HG03439 (cell line): ENCODE measurements at regions not wholly inside any gene's neighbourhood (a gene's known extent, or its start where the extent isn't known, plus 50 kb on each side); places are given as distances from the start of the nearest gene placed in this dataset.
"Not testable (repeated sequence)": the region's sequence is repeated elsewhere in the genome, so short reads cannot be mapped to it uniquely, and the experiment has no call there.

Experiments used
- ATAC-seq: cut with Tn5 transposase; IDR thresholded peaks from one replicate; pipeline ENCODE4 v1.9.1; 2021; ENCODE audit warnings: mild to moderate bottlenecking, moderate library complexity; ENCODE audit not compliant: unreplicated experiment

- ATAC-seq: no peak
Observed at GRCh38 chr18:34280000-34280399, 55.3 kb upstream of the NOL4 start.

- ATAC-seq: no peak
Observed at GRCh38 chr18:34280653-34281052, 55.9 kb upstream of the NOL4 start.

GRCh38 chr18:34281290-34281689 lies 56.6 kb upstream of the NOL4 start:
- no peak for ATAC-seq

- no peak for ATAC-seq
Observed at GRCh38 chr18:34281722-34282121, 57.0 kb upstream of the NOL4 start.

- ATAC-seq: no peak
Observed at GRCh38 chr18:34283506-34283905, 58.8 kb upstream of the NOL4 start.

GRCh38 chr18:34287825-34288224 lies 63.1 kb upstream of the NOL4 start:
- ATAC-seq: no peak

- no peak for ATAC-seq
Observed at GRCh38 chr18:34292594-34292993, 67.9 kb upstream of the NOL4 start.

- no peak for ATAC-seq
Observed at GRCh38 chr18:34297287-34297686, 72.6 kb upstream of the NOL4 start.

- no peak for ATAC-seq
Observed at GRCh38 chr18:34299828-34300227, 75.1 kb upstream of the NOL4 start.

GRCh38 chr18:34311468-34311867 lies 86.8 kb upstream of the NOL4 start:
- no peak for ATAC-seq

GRCh38 chr18:34314847-34315246 lies 90.1 kb upstream of the NOL4 start:
- ATAC-seq: no peak

- ATAC-seq: no peak
Observed at GRCh38 chr18:34315591-34316352, 91.1 kb upstream of the NOL4 start.

- no peak for ATAC-seq
Observed at GRCh38 chr18:34320267-34320666, 95.6 kb upstream of the NOL4 start.

- peak; percentile 77 for ATAC-seq
Observed at GRCh38 chr18:34321066-34321465, 96.4 kb upstream of the NOL4 start.

- ATAC-seq: peak; percentile 73
Observed at GRCh38 chr18:34322365-34323289, 97.9 kb upstream of the NOL4 start.

GRCh38 chr18:34329840-34330239 lies 105.1 kb upstream of the NOL4 start:
- no peak for ATAC-seq

GRCh38 chr18:34330308-34330707 lies 105.6 kb upstream of the NOL4 start:
- no peak for ATAC-seq

- ATAC-seq: not testable (repeated sequence)
Observed at GRCh38 chr18:34330907-34331306, 106.2 kb upstream of the NOL4 start.

- ATAC-seq: not testable (repeated sequence)
Observed at GRCh38 chr18:34331343-34331742, 106.6 kb upstream of the NOL4 start.

GRCh38 chr18:34339155-34339554 lies 114.4 kb upstream of the NOL4 start:
- no peak for ATAC-seq

GRCh38 chr18:34342960-34343359 lies 118.2 kb upstream of the NOL4 start:
- no peak for ATAC-seq

GRCh38 chr18:34345738-34346137 lies 121.0 kb upstream of the NOL4 start:
- ATAC-seq: no peak
